DND-41 (cell line): ENCODE measurements at regions not wholly inside any gene's neighbourhood (a gene's known extent, or its start where the extent isn't known, plus 50 kb on each side); places are given as distances from the start of the nearest gene placed in this dataset.

Experiments
- ATAC-seq: fragments of 200-7000 bp; cut with Tn5 transposase; 3 replicates; pipeline ENCODE4 v1.9.1; 2021; ENCODE audit warnings: low read depth; ENCODE audit not compliant: insufficient read depth
- DNase-seq: peaks from one replicate; pipeline ENCODE4 v3.0.0-alpha.2; 2020
- H2AFZ ChIP-seq: 2 replicates; pipeline ENCODE4 v1.6.0; 2012; ENCODE audit warnings: low read depth, low read length
- H3K27ac ChIP-seq: 2 replicates; pipeline ENCODE4 v1.5.1; 2012; ENCODE audit warnings: low read length, inconsistent platforms
- H3K27me3 ChIP-seq: fragments of 200-600 bp; sonication (generic); 2 replicates; pipeline ENCODE4 v1.6.0; 2012; ENCODE audit warnings: low read length, mild to moderate bottlenecking, inconsistent platforms; ENCODE audit not compliant: insufficient read depth, poor library complexity
- H3K36me3 ChIP-seq: 2 replicates; pipeline ENCODE4 v1.5.1; 2012; ENCODE audit warnings: low read length, inconsistent platforms; ENCODE audit not compliant: insufficient read depth
- H3K4me1 ChIP-seq: 2 replicates; pipeline ENCODE4 v1.5.1; 2012; ENCODE audit warnings: mild to moderate bottlenecking, low read length; ENCODE audit not compliant: insufficient read depth
- H3K4me2 ChIP-seq: 2 replicates; pipeline ENCODE4 v1.6.0; 2012; ENCODE audit warnings: mild to moderate bottlenecking, moderate library complexity, low read length, inconsistent platforms; ENCODE audit not compliant: insufficient read depth
- H3K4me3 ChIP-seq, 2 experiments: fragments of 200-600 bp in 1 of 2; shearing (Covaris generic) in 1 of 2; 2 replicates each; pipeline ENCODE4 v1.5.1; 2012 to 2016; ENCODE audit warnings: inconsistent platforms in 2 of 2, low read length in 2 of 2, mild to moderate bottlenecking in 2 of 2, low read depth in 1 of 2, moderate library complexity in 1 of 2
- H3K79me2 ChIP-seq: 2 replicates; pipeline ENCODE4 v1.6.0; 2012; ENCODE audit warnings: low read length, inconsistent platforms; ENCODE audit not compliant: insufficient read depth
- H3K9ac ChIP-seq: 2 replicates; pipeline ENCODE4 v1.6.0; 2012; ENCODE audit warnings: low read depth, mild to moderate bottlenecking, inconsistent platforms, low read length, moderate library complexity
- H3K9me3 ChIP-seq: 2 replicates; pipeline ENCODE4 v1.5.1; 2012; ENCODE audit warnings: low read length, moderate library complexity, mild to moderate bottlenecking, inconsistent platforms; ENCODE audit not compliant: insufficient read depth, severe bottlenecking
- H4K20me1 ChIP-seq: 2 replicates; pipeline ENCODE4 v1.6.0; 2012; ENCODE audit warnings: low read length; ENCODE audit not compliant: insufficient read depth
- CTCF ChIP-seq: IDR thresholded peaks from 2 replicates; pipeline ENCODE4 v1.5.1; 2012; ENCODE audit warnings: borderline replicate concordance, low read length, moderate library complexity, mild to moderate bottlenecking; ENCODE audit not compliant: poor library complexity, severe bottlenecking; ENCODE audit errors: extremely low read depth
- EZH2 ChIP-seq: IDR thresholded peaks from 3 replicates; pipeline ENCODE4 v1.6.1; 2012; ENCODE audit warnings: borderline replicate concordance, low read depth, mild to moderate bottlenecking, moderate library complexity, low read length, inconsistent platforms; ENCODE audit not compliant: severe bottlenecking

GRCh38 chr13:91166714-91167511 is 180.6 kb upstream of the MIR17HG start:
- Histone ChIP-seq H3K4me3 (no peak overlapping the region), H3K79me2 (no peaks in the 10 kb centered on the region), H3K36me3 (no peaks in the 10 kb centered on the region), H3K4me2 (no peak overlapping the region), H4K20me1 (no peaks in the 10 kb centered on the region), H3K27me3 (peaks cover 4% of the 10 kb centered on the region), H2AFZ (no peak overlapping the region), H3K27ac (no peak overlapping the region), H3K9ac (no peak overlapping the region), H3K4me1 (no peaks in the 10 kb centered on the region), H3K9me3 (no peaks in the 10 kb centered on the region)
- TF ChIP-seq EZH2 = no peak
- no peak for TF ChIP-seq CTCF
- ATAC-seq (no peak), DNase-seq (no peak)

- ATAC-seq (no peak), DNase-seq (no peak)
- Histone ChIP-seq H3K9me3 (no peaks in the 10 kb centered on the region), H4K20me1 (no peaks in the 10 kb centered on the region), H3K4me2 (no peak overlapping the region), H3K9ac (no peak overlapping the region), H3K4me1 (no peaks in the 10 kb centered on the region), H3K27me3 (no peaks in the 10 kb centered on the region), H2AFZ (no peak overlapping the region), H3K79me2 (no peaks in the 10 kb centered on the region), H3K36me3 (no peaks in the 10 kb centered on the region), H3K27ac (no peak overlapping the region), H3K4me3 (no peak overlapping the region)
- no peak for TF ChIP-seq CTCF
- TF ChIP-seq EZH2 = no peak
Measured at GRCh38 chr13:91167706-91168385, 179.6 kb upstream of the MIR17HG start.

- H3K27me3 ChIP-seq = no peaks in the 10 kb centered on the region
Measured at GRCh38 chr13:91168386-91168711, 179.1 kb upstream of the MIR17HG start.

More at GRCh38 chr13:91168386-91168711, 179.1 kb upstream of the MIR17HG start:
- Histone ChIP-seq H2AFZ (no peak overlapping the region), H3K9ac (no peak overlapping the region), H4K20me1 (no peaks in the 10 kb centered on the region), H3K4me1 (no peaks in the 10 kb centered on the region), H3K27ac (no peak overlapping the region), H3K79me2 (no peaks in the 10 kb centered on the region), H3K9me3 (no peaks in the 10 kb centered on the region), H3K4me3 (no peak overlapping the region), H3K4me2 (no peak overlapping the region), H3K36me3 (no peaks in the 10 kb centered on the region)
- DNase-seq (no peak), ATAC-seq (no peak)
- TF ChIP-seq CTCF (no peak), EZH2 (no peak)
